Fibroblast of lung (primary cell): ENCODE measurements at regions not wholly inside any gene's neighbourhood (a gene's known extent, or its start where the extent isn't known, plus 50 kb on each side); places are given as distances from the start of the nearest gene placed in this dataset.
A peak's percentile ranks its signal among the peaks of the same experiment; 100 is the strongest.

Experiments
- DNase-seq, 2 donors: peaks; one replicate each; pipeline versions ENCODE4 v3.0.0 to v3.0.0-alpha.2; 2010; ENCODE audit warnings: low read depth in 2 of 2
- H2AFZ ChIP-seq: 2 replicates; pipeline ENCODE4 v1.5.1; 2012; ENCODE audit warnings: low read length, control low read depth, inconsistent platforms
- H3K27ac ChIP-seq: 2 replicates; pipeline ENCODE4 v1.5.1; 2011; ENCODE audit warnings: low read length, control low read depth; ENCODE audit not compliant: insufficient read depth
- H3K27me3 ChIP-seq: 2 replicates; pipeline ENCODE4 v1.5.1; 2011; ENCODE audit warnings: mild to moderate bottlenecking, low read length; ENCODE audit not compliant: control insufficient read depth, insufficient read depth
- H3K36me3 ChIP-seq: 2 replicates; pipeline ENCODE4 v1.5.1; 2011; ENCODE audit warnings: low read length; ENCODE audit not compliant: control insufficient read depth, insufficient read depth
- H3K4me1 ChIP-seq: 2 replicates; pipeline ENCODE4 v1.5.1; 2011; ENCODE audit warnings: low read length; ENCODE audit not compliant: control insufficient read depth, insufficient read depth; ENCODE audit errors: extremely low read depth
- H3K4me2 ChIP-seq: 2 replicates; pipeline ENCODE4 v1.5.1; 2011; ENCODE audit warnings: low read length, control low read depth; ENCODE audit not compliant: insufficient read depth; ENCODE audit errors: extremely low read depth
- H3K4me3 ChIP-seq, 4 experiments: fragments of 200-600 bp in 1 of 4; sonication (generic) in 1 of 4; replicated peaks in 1 of 4; 2 replicates each; pipeline ENCODE4 v1.5.1; 2011 to 2016; ENCODE audit warnings: low read length in 4 of 4, low read depth in 3 of 4, mild to moderate bottlenecking in 3 of 4, control low read depth in 2 of 4, inconsistent platforms in 1 of 4, mixed read lengths in 1 of 4; ENCODE audit not compliant: insufficient read depth in 1 of 4; ENCODE audit errors: control extremely low read depth in 1 of 4
- H3K79me2 ChIP-seq: 2 replicates; pipeline ENCODE4 v1.5.1; 2012; ENCODE audit warnings: mild to moderate bottlenecking, low read length, inconsistent platforms; ENCODE audit not compliant: control insufficient read depth, insufficient read depth
- H3K9ac ChIP-seq: 2 replicates; pipeline ENCODE4 v1.5.1; 2011; ENCODE audit warnings: mild to moderate bottlenecking, low read length, control low read depth; ENCODE audit not compliant: insufficient read depth
- H3K9me3 ChIP-seq: 2 replicates; pipeline ENCODE4 v1.5.1; 2012; ENCODE audit warnings: low read depth, low read length; ENCODE audit not compliant: control insufficient read depth, insufficient read depth
- H4K20me1 ChIP-seq: 2 replicates; pipeline ENCODE4 v1.5.1; 2011; ENCODE audit warnings: low read length; ENCODE audit not compliant: control insufficient read depth, insufficient read depth; ENCODE audit errors: extremely low read depth
- CTCF ChIP-seq, 2 donors: IDR thresholded peaks in 1 of 2; conservative IDR thresholded peaks in 1 of 2; 1 replicate in 1 of 2; 2 replicates in 1 of 2; pipeline ENCODE4 v1.5.1; 2011 to 2012; ENCODE audit warnings: low read length in 2 of 2, control low read depth in 1 of 2, inconsistent platforms in 1 of 2, low read depth in 1 of 2, mild to moderate bottlenecking in 1 of 2
- EZH2 ChIP-seq: IDR thresholded peaks from 2 replicates; pipeline ENCODE4 v1.5.1; 2012; ENCODE audit warnings: low read length, control low read depth, mild to moderate bottlenecking; ENCODE audit errors: missing control alignments

GRCh38 chr10:59006511-59007306, 169.7 kb upstream of the PHYHIPL start:
- H3K9me3 ChIP-seq = no peaks in the 10 kb centered on the region
- peak; percentile 84 to 87 for DNase-seq
- H3K27me3 ChIP-seq = no peaks in the 10 kb centered on the region
- no peaks in the 10 kb centered on the region for H3K36me3 ChIP-seq
- H3K9ac ChIP-seq = no peak overlapping the region
- no peaks in the 10 kb centered on the region for H3K79me2 ChIP-seq
- no peak overlapping the region for H3K4me3 ChIP-seq
- TF ChIP-seq EZH2 (no peak), CTCF (conservative IDR thresholded peaks at IDR 0.05 in 1 of 2, IDR thresholded peaks at IDR 0.05 in 1 of 2; ENCODE audit: low read depth in 1 of 2, low read length in 2 of 2) (no peak)
- H4K20me1 ChIP-seq = no peaks in the 10 kb centered on the region
- H3K4me1 ChIP-seq = peaks cover 4% of the 10 kb centered on the region
- no peak overlapping the region for H3K27ac ChIP-seq
- no peak overlapping the region for H3K4me2 ChIP-seq
- H2AFZ ChIP-seq = no peak overlapping the region

- Histone ChIP-seq H3K4me3 (no peak overlapping the region), H2AFZ (no peak overlapping the region), H3K79me2 (no peaks in the 10 kb centered on the region), H3K36me3 (no peaks in the 10 kb centered on the region), H3K27ac (no peak overlapping the region), H4K20me1 (no peaks in the 10 kb centered on the region), H3K9ac (no peak overlapping the region), H3K4me2 (no peak overlapping the region), H3K9me3 (no peaks in the 10 kb centered on the region), H3K4me1 (peaks cover 4% of the 10 kb centered on the region), H3K27me3 (no peaks in the 10 kb centered on the region)
- no peak for DNase-seq
- TF ChIP-seq EZH2 (no peak), CTCF (conservative IDR thresholded peaks at IDR 0.05 in 1 of 2, IDR thresholded peaks at IDR 0.05 in 1 of 2; ENCODE audit: low read depth in 1 of 2, low read length in 2 of 2) (no peak)
These were observed 169.0 kb upstream of the PHYHIPL start for GRCh38 chr10:59007307-59008025.

- Histone ChIP-seq H3K27ac (no peak overlapping the region), H3K9ac (no peak overlapping the region), H3K4me3 (no peak overlapping the region), H3K9me3 (no peaks in the 10 kb centered on the region), H3K36me3 (no peaks in the 10 kb centered on the region), H3K27me3 (no peaks in the 10 kb centered on the region), H2AFZ (no peak overlapping the region), H3K4me2 (no peak overlapping the region), H3K79me2 (no peaks in the 10 kb centered on the region), H4K20me1 (no peaks in the 10 kb centered on the region), H3K4me1 (peaks cover 4% of the 10 kb centered on the region)
- DNase-seq = no peak
- TF ChIP-seq CTCF (conservative IDR thresholded peaks at IDR 0.05 in 1 of 2, IDR thresholded peaks at IDR 0.05 in 1 of 2; ENCODE audit: low read depth in 1 of 2, low read length in 2 of 2) = no peak
- TF ChIP-seq EZH2 = no peak
These were observed 168.0 kb upstream of the PHYHIPL start for GRCh38 chr10:59008452-59008851.
